ENCODE measurements at regions not wholly inside any gene's neighbourhood (a gene's known extent, or its start where the extent isn't known, plus 50 kb on each side); places are given as distances from the start of the nearest gene placed in this dataset.

DNA sequence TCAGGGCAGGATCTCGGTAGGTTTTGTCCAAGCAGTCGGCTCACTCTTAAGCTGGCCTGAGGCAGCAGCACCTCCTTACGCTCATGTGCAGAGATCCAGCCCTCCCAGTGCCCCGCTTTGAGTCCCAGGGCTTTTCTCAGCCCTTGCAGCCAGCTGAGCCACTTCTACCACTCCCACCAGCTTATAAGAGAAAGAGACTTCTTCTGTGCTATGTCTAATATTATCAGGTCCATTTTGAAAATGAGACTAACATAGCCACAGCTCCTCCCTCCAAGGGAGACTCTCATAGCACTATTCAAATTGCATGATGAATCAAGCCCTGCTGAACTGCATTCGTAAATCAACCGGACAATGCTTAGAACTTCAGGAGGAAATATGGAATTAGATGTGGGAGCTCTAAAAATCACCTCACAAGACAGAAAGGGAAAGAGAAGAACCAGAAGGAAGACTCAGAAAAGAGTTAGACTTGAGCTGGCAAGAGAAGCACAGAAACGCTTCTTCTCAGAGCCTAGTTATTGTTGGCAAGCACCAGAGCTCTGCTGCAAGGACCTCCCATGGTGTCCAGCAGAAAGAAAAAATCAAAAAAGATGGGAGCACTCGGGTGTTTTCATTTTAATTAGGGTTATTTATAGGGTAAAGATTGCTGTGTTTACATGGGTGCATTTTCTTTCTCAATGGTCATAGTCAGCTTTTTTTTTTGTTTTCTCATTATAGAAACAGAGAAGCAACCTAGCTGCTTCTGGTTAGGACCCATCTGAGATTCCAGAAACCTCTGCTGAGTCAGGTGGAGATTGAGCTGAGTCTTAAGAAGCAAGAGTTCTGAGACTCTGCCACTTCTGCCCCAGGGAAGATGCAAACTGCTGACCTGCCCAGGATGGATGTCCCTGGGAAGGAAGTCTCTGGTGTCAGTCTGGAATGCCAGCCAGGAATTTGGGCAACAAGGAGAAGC lies 181.4 kb downstream of the ETS1 start:
- TF ChIP-seq, protein P1, sequence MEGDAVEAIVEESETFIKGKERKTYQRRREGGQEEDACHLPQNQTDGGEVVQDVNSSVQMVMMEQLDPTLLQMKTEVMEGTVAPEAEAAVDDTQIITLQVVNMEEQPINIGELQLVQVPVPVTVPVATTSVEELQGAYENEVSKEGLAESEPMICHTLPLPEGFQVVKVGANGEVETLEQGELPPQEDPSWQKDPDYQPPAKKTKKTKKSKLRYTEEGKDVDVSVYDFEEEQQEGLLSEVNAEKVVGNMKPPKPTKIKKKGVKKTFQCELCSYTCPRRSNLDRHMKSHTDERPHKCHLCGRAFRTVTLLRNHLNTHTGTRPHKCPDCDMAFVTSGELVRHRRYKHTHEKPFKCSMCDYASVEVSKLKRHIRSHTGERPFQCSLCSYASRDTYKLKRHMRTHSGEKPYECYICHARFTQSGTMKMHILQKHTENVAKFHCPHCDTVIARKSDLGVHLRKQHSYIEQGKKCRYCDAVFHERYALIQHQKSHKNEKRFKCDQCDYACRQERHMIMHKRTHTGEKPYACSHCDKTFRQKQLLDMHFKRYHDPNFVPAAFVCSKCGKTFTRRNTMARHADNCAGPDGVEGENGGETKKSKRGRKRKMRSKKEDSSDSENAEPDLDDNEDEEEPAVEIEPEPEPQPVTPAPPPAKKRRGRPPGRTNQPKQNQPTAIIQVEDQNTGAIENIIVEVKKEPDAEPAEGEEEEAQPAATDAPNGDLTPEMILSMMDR (IDR thresholded peaks at IDR 0.05): no peak
- no peak for TF ChIP-seq POLR2A (IDR thresholded peaks at IDR 0.05)
